ENCODE measurements at regions not wholly inside any gene's neighbourhood (a gene's known extent, or its start where the extent isn't known, plus 50 kb on each side); places are given as distances from the start of the nearest gene placed in this dataset.

- H3K4me1 ChIP-seq (ENCODE audit: insufficient read depth, low read length): no peaks in the 10 kb centered on the region; the same call in 1 of the 2 replicates
- no peaks in the 10 kb centered on the region for H3K9me3 ChIP-seq (ENCODE audit: control insufficient read depth, insufficient read depth, low read length)
- no peak overlapping the region for H3K9ac ChIP-seq (ENCODE audit: low read depth, low read length)
- H3K36me3 ChIP-seq (ENCODE audit: insufficient read depth, low read length): no peaks in the 10 kb centered on the region
Observed at GRCh38 chr2:217026569-217026968, 166.7 kb upstream of the TNP1 start.

- no peak overlapping the region for H3K9ac ChIP-seq (ENCODE audit: low read depth, low read length)
- no peaks in the 10 kb centered on the region for H3K9me3 ChIP-seq (ENCODE audit: control insufficient read depth, insufficient read depth, low read length)
- H3K36me3 ChIP-seq (ENCODE audit: insufficient read depth, low read length): no peaks in the 10 kb centered on the region
- H3K4me1 ChIP-seq (ENCODE audit: insufficient read depth, low read length): no peaks in the 10 kb centered on the region; the same call in 1 of the 2 replicates
Observed at GRCh38 chr2:217026161-217026560, 166.3 kb upstream of the TNP1 start.

DNA sequence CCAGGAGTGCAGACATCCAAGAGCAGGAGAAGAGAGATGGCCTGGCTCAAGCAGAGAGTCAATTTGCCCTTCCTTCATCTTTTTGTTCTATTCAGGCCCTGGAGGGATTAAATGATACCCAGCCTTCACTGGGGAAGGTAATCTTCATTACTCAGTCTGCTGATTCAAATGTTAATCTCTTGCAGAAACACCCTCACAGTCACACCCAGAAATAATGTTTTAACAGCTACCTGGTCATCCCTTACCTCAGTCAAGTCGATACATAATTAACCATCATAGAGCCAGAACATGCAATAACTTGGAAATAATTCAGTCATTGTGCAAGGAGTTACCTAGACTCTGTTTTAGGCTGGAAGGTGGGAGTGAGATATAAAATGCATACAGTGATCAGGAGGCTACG, 163.7 kb upstream of the TNP1 start:
- Histone ChIP-seq H3K9ac (ENCODE audit: low read depth, low read length) (no peak overlapping the region), H3K9me3 (ENCODE audit: control insufficient read depth, insufficient read depth, low read length) (no peaks in the 10 kb centered on the region), H3K36me3 (ENCODE audit: insufficient read depth, low read length) (no peaks in the 10 kb centered on the region), H3K4me1 (ENCODE audit: insufficient read depth, low read length) (no peaks in the 10 kb centered on the region; the same call in 1 of the 2 replicates)

- no peaks in the 10 kb centered on the region for H3K9me3 ChIP-seq (ENCODE audit: control insufficient read depth, insufficient read depth, low read length)
- H3K36me3 ChIP-seq (ENCODE audit: insufficient read depth, low read length): no peaks in the 10 kb centered on the region
- peaks cover 3% of the 10 kb centered on the region; the same call in 1 of the 2 replicates for H3K4me1 ChIP-seq (ENCODE audit: insufficient read depth, low read length)
- no peak overlapping the region for H3K9ac ChIP-seq (ENCODE audit: low read depth, low read length)
Observed at GRCh38 chr2:217017456-217018252, 157.8 kb upstream of the TNP1 start.

- no peak overlapping the region for H3K9ac ChIP-seq (ENCODE audit: low read depth, low read length)
- no peaks in the 10 kb centered on the region for H3K9me3 ChIP-seq (ENCODE audit: control insufficient read depth, insufficient read depth, low read length)
- H3K4me1 ChIP-seq (ENCODE audit: insufficient read depth, low read length): peaks cover 3% of the 10 kb centered on the region; the same call in 1 of the 2 replicates
- no peaks in the 10 kb centered on the region for H3K36me3 ChIP-seq (ENCODE audit: insufficient read depth, low read length)
Observed at GRCh38 chr2:217016796-217017419, 157.0 kb upstream of the TNP1 start.

DNA sequence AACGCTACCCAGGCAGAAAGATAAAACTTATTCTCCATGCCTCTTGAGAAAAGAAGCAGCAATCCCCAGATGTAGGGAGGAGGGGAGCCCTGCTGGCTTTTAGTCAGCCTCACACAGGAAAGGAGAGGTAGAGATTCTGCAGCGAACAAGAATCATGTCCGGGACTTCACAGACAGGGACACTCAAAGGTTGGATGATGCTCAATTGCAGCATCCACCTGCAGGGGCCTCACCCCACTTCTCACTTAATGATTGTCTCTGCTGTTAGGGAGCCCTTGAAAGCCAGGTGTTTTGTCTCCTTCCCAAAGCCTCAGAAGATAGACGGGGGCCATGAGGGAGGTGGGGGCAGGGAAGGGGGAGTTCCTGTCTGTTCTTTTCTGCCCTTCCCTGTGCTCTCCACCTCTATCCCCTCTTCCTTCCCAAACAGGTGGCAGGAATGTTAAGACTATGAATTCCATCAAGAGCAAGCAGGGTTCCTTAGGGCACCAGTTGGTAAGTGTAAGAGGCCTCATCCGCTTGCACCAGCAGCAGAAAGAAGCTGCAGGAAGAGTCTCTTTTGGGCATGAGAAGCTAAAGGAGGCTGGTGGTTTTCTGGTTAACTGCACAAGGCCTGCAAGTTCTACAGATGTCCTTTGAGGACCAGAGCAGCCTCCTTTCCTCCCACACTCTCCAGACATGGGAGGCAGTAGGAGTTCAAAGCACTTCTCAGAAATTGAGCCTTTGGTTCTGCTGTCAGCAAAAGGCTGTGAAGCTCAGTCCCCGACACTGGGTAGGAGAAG, 154.7 kb upstream of the TNP1 start:
- no peak overlapping the region for H3K9ac ChIP-seq (ENCODE audit: low read depth, low read length)
- H3K4me1 ChIP-seq (ENCODE audit: insufficient read depth, low read length): peaks cover 3% of the 10 kb centered on the region; the same call in 1 of the 2 replicates
- H3K9me3 ChIP-seq (ENCODE audit: control insufficient read depth, insufficient read depth, low read length): no peaks in the 10 kb centered on the region
- no peaks in the 10 kb centered on the region for H3K36me3 ChIP-seq (ENCODE audit: insufficient read depth, low read length)

- no peak overlapping the region for H3K9ac ChIP-seq (ENCODE audit: low read depth, low read length)
- H3K36me3 ChIP-seq (ENCODE audit: insufficient read depth, low read length): no peaks in the 10 kb centered on the region
Observed at GRCh38 chr2:217013926-217014325, 154.1 kb upstream of the TNP1 start.

DNA sequence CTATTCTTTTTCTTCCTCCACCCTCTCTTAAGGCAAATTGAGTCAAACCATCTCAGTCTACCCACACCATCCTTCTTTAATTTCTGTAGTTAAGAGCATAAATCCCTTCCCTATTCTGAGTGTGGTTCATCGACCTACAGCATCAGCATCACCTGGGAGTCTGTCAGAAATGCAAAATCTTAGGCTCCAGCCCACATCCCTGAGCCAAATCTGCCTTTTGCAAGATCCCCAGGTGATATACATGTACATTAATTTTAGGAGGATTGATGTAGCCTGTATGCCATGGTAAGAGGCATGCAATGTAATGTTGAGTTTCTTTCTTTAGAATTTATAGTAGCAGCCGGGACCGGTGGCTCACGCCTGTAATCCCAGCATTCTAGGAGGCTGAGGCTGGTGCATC, 151.7 kb upstream of the TNP1 start:
- H3K9ac ChIP-seq (ENCODE audit: low read depth, low read length): no peak overlapping the region
- no peaks in the 10 kb centered on the region for H3K36me3 ChIP-seq (ENCODE audit: insufficient read depth, low read length)
- H3K4me1 ChIP-seq (ENCODE audit: insufficient read depth, low read length): peaks cover 3% of the 10 kb centered on the region; the same call in 1 of the 2 replicates
- no peaks in the 10 kb centered on the region for H3K9me3 ChIP-seq (ENCODE audit: control insufficient read depth, insufficient read depth, low read length)

More at GRCh38 chr2:217013926-217014325, 154.1 kb upstream of the TNP1 start:
- Histone ChIP-seq H3K4me1 (ENCODE audit: insufficient read depth, low read length) (peaks cover 3% of the 10 kb centered on the region; the same call in 1 of the 2 replicates), H3K9me3 (ENCODE audit: control insufficient read depth, insufficient read depth, low read length) (no peaks in the 10 kb centered on the region)

DNA sequence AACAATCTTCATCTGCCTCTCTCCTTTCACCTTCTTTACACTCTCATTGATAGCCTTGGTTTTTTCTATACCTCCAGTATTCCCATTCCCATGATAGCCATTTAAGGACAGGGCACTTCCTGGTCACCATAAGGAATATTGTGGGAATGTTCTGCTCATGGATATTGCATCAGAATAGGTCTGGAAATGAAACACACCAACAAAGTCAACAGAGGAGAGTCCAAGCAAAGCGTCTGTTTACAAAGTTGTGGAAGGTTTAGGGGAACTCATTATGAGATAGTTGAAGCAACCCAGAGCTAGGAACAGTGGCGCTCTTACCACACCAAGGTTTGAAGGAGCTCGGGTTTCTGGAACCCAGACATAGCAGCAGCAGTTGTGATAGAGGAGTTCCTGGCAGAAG, 150.3 kb upstream of the TNP1 start:
- peaks cover 3% of the 10 kb centered on the region; the same call in 1 of the 2 replicates for H3K4me1 ChIP-seq (ENCODE audit: insufficient read depth, low read length)
- no peak overlapping the region for H3K9ac ChIP-seq (ENCODE audit: low read depth, low read length)
- no peaks in the 10 kb centered on the region for H3K9me3 ChIP-seq (ENCODE audit: control insufficient read depth, insufficient read depth, low read length)
- no peaks in the 10 kb centered on the region for H3K36me3 ChIP-seq (ENCODE audit: insufficient read depth, low read length)

- Histone ChIP-seq H3K9ac (ENCODE audit: low read depth, low read length) (no peak overlapping the region), H3K4me1 (ENCODE audit: insufficient read depth, low read length) (no peaks in the 10 kb centered on the region), H3K36me3 (ENCODE audit: insufficient read depth, low read length) (no peaks in the 10 kb centered on the region), H3K9me3 (ENCODE audit: control insufficient read depth, insufficient read depth, low read length) (no peaks in the 10 kb centered on the region)
Observed at GRCh38 chr2:217008794-217009193, 148.9 kb upstream of the TNP1 start.

- H3K36me3 ChIP-seq (ENCODE audit: insufficient read depth, low read length): no peaks in the 10 kb centered on the region
- no peak overlapping the region for H3K9ac ChIP-seq (ENCODE audit: low read depth, low read length)
- no peaks in the 10 kb centered on the region for H3K9me3 ChIP-seq (ENCODE audit: control insufficient read depth, insufficient read depth, low read length)
- no peaks in the 10 kb centered on the region for H3K4me1 ChIP-seq (ENCODE audit: insufficient read depth, low read length)
Observed at GRCh38 chr2:217006217-217006616, 146.4 kb upstream of the TNP1 start.

GRCh38 chr2:217004656-217005055, 144.8 kb upstream of the TNP1 start:
- Histone ChIP-seq H3K9me3 (ENCODE audit: control insufficient read depth, insufficient read depth, low read length) (no peaks in the 10 kb centered on the region), H3K4me1 (ENCODE audit: insufficient read depth, low read length) (no peaks in the 10 kb centered on the region), H3K36me3 (ENCODE audit: insufficient read depth, low read length) (no peaks in the 10 kb centered on the region), H3K9ac (ENCODE audit: low read depth, low read length) (no peak overlapping the region)

GRCh38 chr2:217001740-217002139, 141.9 kb upstream of the TNP1 start:
- Histone ChIP-seq H3K9me3 (ENCODE audit: control insufficient read depth, insufficient read depth, low read length) (no peaks in the 10 kb centered on the region), H3K9ac (ENCODE audit: low read depth, low read length) (no peak overlapping the region), H3K36me3 (ENCODE audit: insufficient read depth, low read length) (no peaks in the 10 kb centered on the region), H3K4me1 (ENCODE audit: insufficient read depth, low read length) (no peaks in the 10 kb centered on the region)

GRCh38 chr2:217000406-217000805, 140.5 kb upstream of the TNP1 start:
- H3K36me3 ChIP-seq (ENCODE audit: insufficient read depth, low read length): no peaks in the 10 kb centered on the region
- H3K4me1 ChIP-seq (ENCODE audit: insufficient read depth, low read length): no peaks in the 10 kb centered on the region
- no peaks in the 10 kb centered on the region for H3K9me3 ChIP-seq (ENCODE audit: control insufficient read depth, insufficient read depth, low read length)
- H3K9ac ChIP-seq (ENCODE audit: low read depth, low read length): no peak overlapping the region
